CD14-positive monocyte (primary cell): ENCODE measurements at regions not wholly inside any gene's neighbourhood (a gene's known extent, or its start where the extent isn't known, plus 50 kb on each side); places are given as distances from the start of the nearest gene placed in this dataset.

ENCODE experiments used
- DNase-seq, 3 donors: peaks; one replicate each; pipeline ENCODE4 v3.0.0-alpha.2; 2011 to 2022
- H2AFZ ChIP-seq: 2 replicates; pipeline ENCODE4 v1.6.0; 2012; ENCODE audit warnings: mild to moderate bottlenecking, low read depth, low read length, inconsistent platforms; ENCODE audit not compliant: insufficient read depth, poor library complexity, severe bottlenecking
- H3K27ac ChIP-seq, 2 donors: 1 replicate in 1 of 2; 2 replicates in 1 of 2; pipeline ENCODE4 v1.5.1; 2012 to 2013; ENCODE audit warnings: low read length in 2 of 2, control low read depth in 1 of 2, inconsistent platforms in 1 of 2, low read depth in 1 of 2, mild to moderate bottlenecking in 1 of 2
- H3K27me3 ChIP-seq, 2 donors: one replicate each; pipeline versions ENCODE4 v1.6.0 to v1.6.1; 2011 to 2013; ENCODE audit warnings: low read length in 2 of 2; ENCODE audit not compliant: control insufficient read depth in 2 of 2, insufficient read depth in 2 of 2
- H3K36me3 ChIP-seq, 2 donors: replicated peaks in 1 of 2; 1 replicate in 1 of 2; 2 replicates in 1 of 2; pipeline versions ENCODE4 v1.5.1 to v1.6.1; 2012 to 2013; ENCODE audit warnings: low read length in 2 of 2, control low read depth in 1 of 2, inconsistent platforms in 1 of 2, mild to moderate bottlenecking in 1 of 2; ENCODE audit not compliant: insufficient read depth in 2 of 2, control insufficient read depth in 1 of 2
- H3K4me1 ChIP-seq, 2 donors: 1 replicate in 1 of 2; 2 replicates in 1 of 2; pipeline versions ENCODE4 v1.5.1 to v1.6.1; 2012 to 2013; ENCODE audit warnings: low read length in 2 of 2, control low read depth in 1 of 2, inconsistent platforms in 1 of 2, mild to moderate bottlenecking in 1 of 2, moderate library complexity in 1 of 2; ENCODE audit not compliant: insufficient read depth in 2 of 2, control insufficient read depth in 1 of 2
- H3K4me2 ChIP-seq: replicated peaks from 2 replicates; pipeline ENCODE3; 2012; ENCODE audit warnings: low read length, moderate library complexity, mild to moderate bottlenecking; ENCODE audit not compliant: poor library complexity, severe bottlenecking; ENCODE audit errors: extremely low read depth
- H3K4me3 ChIP-seq, 3 experiments: fragments of 200-600 bp in 1 of 3; sonication (generic) in 1 of 3; replicated peaks in 1 of 3; 1 replicate in 2 of 3; 2 replicates in 1 of 3; pipeline ENCODE4 v1.5.1; 2011 to 2013; ENCODE audit warnings: low read length in 3 of 3, mild to moderate bottlenecking in 3 of 3, control low read depth in 2 of 3, low read depth in 2 of 3, inconsistent platforms in 1 of 3, moderate library complexity in 1 of 3
- H3K79me2 ChIP-seq: 2 replicates; pipeline ENCODE4 v1.6.0; 2012; ENCODE audit warnings: mild to moderate bottlenecking, control low read depth, inconsistent platforms, low read length, moderate library complexity; ENCODE audit not compliant: insufficient read depth
- H3K9ac ChIP-seq: 2 replicates; pipeline ENCODE4 v1.6.0; 2017; ENCODE audit warnings: low read length, mild to moderate bottlenecking; ENCODE audit not compliant: insufficient read depth, poor library complexity, severe bottlenecking
- H3K9me3 ChIP-seq, 2 donors: replicated peaks in 1 of 2; 1 replicate in 1 of 2; 2 replicates in 1 of 2; pipeline versions ENCODE4 v1.5.1 to v1.6.1; 2012 to 2013; ENCODE audit warnings: low read length in 2 of 2, control low read depth in 1 of 2; ENCODE audit not compliant: control insufficient read depth in 1 of 2, insufficient read depth in 1 of 2
- H4K20me1 ChIP-seq: 2 replicates; pipeline ENCODE4 v1.6.0; 2012; ENCODE audit warnings: mild to moderate bottlenecking, low read length, control low read depth, moderate library complexity; ENCODE audit not compliant: insufficient read depth
- H3K27ac Mint-ChIP-seq, 7 donors: one replicate each; pipeline ENCODE4 v1.8.0; 2020; ENCODE audit warnings: mild to moderate bottlenecking in 7 of 7, mixed read lengths in 7 of 7, moderate library complexity in 6 of 7, inconsistent platforms in 2 of 7
- H3K27me3 Mint-ChIP-seq, 3 donors: one replicate each; pipeline ENCODE4 v1.8.0; 2021 to 2022; ENCODE audit warnings: low read depth in 3 of 3, mild to moderate bottlenecking in 3 of 3, mixed read lengths in 3 of 3, moderate library complexity in 3 of 3, inconsistent platforms in 1 of 3
- H3K36me3 Mint-ChIP-seq, 2 donors: one replicate each; pipeline ENCODE4 v1.8.0; 2020; ENCODE audit warnings: mixed read lengths in 2 of 2, inconsistent platforms in 1 of 2, mild to moderate bottlenecking in 1 of 2
- H3K4me1 Mint-ChIP-seq: one replicate; pipeline ENCODE4 v1.8.0; 2020; ENCODE audit warnings: mild to moderate bottlenecking, mixed read lengths
- H3K4me3 Mint-ChIP-seq, 2 donors: one replicate each; pipeline ENCODE4 v1.8.0; 2020; ENCODE audit warnings: mild to moderate bottlenecking in 2 of 2, mixed read lengths in 2 of 2, moderate library complexity in 1 of 2
- H3K9me3 Mint-ChIP-seq, 7 donors: one replicate each; pipeline ENCODE4 v1.8.0; 2020 to 2022; ENCODE audit warnings: mixed read lengths in 7 of 7, mild to moderate bottlenecking in 6 of 7, moderate library complexity in 6 of 7, inconsistent platforms in 2 of 7
- WGBS: methylation state at CpG from one replicate; pipeline ENCODE4 v1.1.5; 2013; ENCODE audit warnings: missing lambda C conversion rate; ENCODE audit not compliant: insufficient coverage; 5-methylcytosine and 5-hydroxymethylcytosine counted together
- intact Hi-C, 2 donors: fragments of 100-400 bp; cut with micrococcal nuclease; formaldehyde crosslinking; loops; one replicate each; pipeline versions ENCODE4 v1.15.0 to v1.15.1; 2023
- TF ChIP-seq, protein P1 (sequence below): fragments of 200-600 bp; IDR thresholded peaks from one replicate; pipeline ENCODE4 v1.8.0; 2022; ENCODE audit warnings: antibody characterized with exemption, mild to moderate bottlenecking

DNA sequence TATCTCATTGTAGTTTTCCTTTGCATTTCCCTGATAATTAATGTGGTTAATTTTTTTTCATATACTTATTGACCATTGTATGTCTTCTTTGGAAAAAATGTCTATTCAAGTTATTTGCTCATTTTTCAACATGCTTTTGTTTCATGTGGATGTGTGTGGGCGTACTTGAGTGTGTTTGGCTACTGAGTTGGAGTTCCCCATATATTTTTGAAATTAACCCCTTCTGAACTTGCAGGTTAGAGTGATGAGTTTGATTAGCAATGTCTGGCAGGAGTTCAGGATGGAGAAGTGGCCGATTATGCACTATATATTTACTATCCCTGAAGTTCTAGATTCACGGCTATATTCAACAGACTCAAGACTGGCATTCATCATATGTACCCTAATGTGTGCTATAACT lies 250.4 kb upstream of the TTC14 start:
- H3K4me3 ChIP-seq: no peak overlapping the region
- no peak overlapping the region for H3K27ac ChIP-seq
- Mint-ChIP-seq H3K4me1 (no peaks in the 10 kb centered on the region), H3K27me3 (no peaks in the 10 kb centered on the region), H3K27ac (no peak overlapping the region), H3K4me3 (no peak overlapping the region), H3K9me3 (peaks cover 0 to 4% (median 2%) of the 10 kb centered on the region in 7 donors), H3K36me3 (no peaks in the 10 kb centered on the region)
- no peak overlapping the region for H3K9ac ChIP-seq
- H2AFZ ChIP-seq: no peak overlapping the region
- H4K20me1 ChIP-seq: no peaks in the 10 kb centered on the region
- no peak overlapping the region for H3K4me2 ChIP-seq
- no peak for DNase-seq
- WGBS: 100% methylated on average over 1 of the region's 3 CpGs
- H3K27me3 ChIP-seq: no peaks in the 10 kb centered on the region
- no peaks in the 10 kb centered on the region for H3K4me1 ChIP-seq
- no peaks in the 10 kb centered on the region for H3K79me2 ChIP-seq
- no peaks in the 10 kb centered on the region for H3K36me3 ChIP-seq
- intact Hi-C loops: no loop called here
- H3K9me3 ChIP-seq: peaks cover 0 to 4% of the 10 kb centered on the region in 2 donors
- TF ChIP-seq, protein P1, sequence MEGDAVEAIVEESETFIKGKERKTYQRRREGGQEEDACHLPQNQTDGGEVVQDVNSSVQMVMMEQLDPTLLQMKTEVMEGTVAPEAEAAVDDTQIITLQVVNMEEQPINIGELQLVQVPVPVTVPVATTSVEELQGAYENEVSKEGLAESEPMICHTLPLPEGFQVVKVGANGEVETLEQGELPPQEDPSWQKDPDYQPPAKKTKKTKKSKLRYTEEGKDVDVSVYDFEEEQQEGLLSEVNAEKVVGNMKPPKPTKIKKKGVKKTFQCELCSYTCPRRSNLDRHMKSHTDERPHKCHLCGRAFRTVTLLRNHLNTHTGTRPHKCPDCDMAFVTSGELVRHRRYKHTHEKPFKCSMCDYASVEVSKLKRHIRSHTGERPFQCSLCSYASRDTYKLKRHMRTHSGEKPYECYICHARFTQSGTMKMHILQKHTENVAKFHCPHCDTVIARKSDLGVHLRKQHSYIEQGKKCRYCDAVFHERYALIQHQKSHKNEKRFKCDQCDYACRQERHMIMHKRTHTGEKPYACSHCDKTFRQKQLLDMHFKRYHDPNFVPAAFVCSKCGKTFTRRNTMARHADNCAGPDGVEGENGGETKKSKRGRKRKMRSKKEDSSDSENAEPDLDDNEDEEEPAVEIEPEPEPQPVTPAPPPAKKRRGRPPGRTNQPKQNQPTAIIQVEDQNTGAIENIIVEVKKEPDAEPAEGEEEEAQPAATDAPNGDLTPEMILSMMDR: no peak

DNA sequence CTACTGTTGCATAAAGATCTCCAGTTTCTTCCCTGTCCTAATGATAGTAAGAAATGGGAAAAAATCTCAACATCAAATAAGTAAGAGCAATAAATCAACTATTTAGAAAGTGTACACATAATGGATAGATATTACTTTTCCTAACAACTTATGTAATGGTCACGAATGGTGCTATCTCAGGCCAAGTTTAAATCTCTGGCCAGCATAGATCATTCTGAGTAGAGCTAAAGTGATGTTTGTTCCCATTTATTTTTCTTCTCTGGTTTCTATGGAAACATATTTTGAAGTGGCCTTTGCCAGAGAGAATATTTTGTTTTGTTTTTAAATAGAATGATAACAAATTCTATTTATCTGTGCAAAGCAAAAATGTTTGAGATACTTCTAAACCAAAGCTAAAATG lies 249.7 kb upstream of the TTC14 start:
- no peak overlapping the region for H3K27ac ChIP-seq
- intact Hi-C loops: no loop called here
- H3K27ac Mint-ChIP-seq: no peak overlapping the region
- DNase-seq: no peak
- H3K4me3 ChIP-seq: no peak overlapping the region
- H3K79me2 ChIP-seq: no peaks in the 10 kb centered on the region
- H3K9me3 Mint-ChIP-seq: peaks cover 0 to 4% (median 0%) of the 10 kb centered on the region in 7 donors
- H3K4me1 ChIP-seq: no peaks in the 10 kb centered on the region
- H3K9me3 ChIP-seq: peaks cover 0 to 4% of the 10 kb centered on the region in 2 donors
- H3K4me2 ChIP-seq: no peak overlapping the region
- H3K4me1 Mint-ChIP-seq: no peaks in the 10 kb centered on the region
- H3K9ac ChIP-seq: no peak overlapping the region
- H3K36me3 Mint-ChIP-seq: no peaks in the 10 kb centered on the region
- H4K20me1 ChIP-seq: no peaks in the 10 kb centered on the region
- no peak overlapping the region for H3K4me3 Mint-ChIP-seq
- no CpG with 5 or more reads among the region's 1 CpG for WGBS
- no peaks in the 10 kb centered on the region for H3K27me3 ChIP-seq
- TF ChIP-seq, protein P1: no peak
- H3K36me3 ChIP-seq: no peaks in the 10 kb centered on the region
- no peak overlapping the region for H2AFZ ChIP-seq
- H3K27me3 Mint-ChIP-seq: no peaks in the 10 kb centered on the region
